ENCODE measurements at regions not wholly inside any gene's neighbourhood (a gene's known extent, or its start where the extent isn't known, plus 50 kb on each side); places are given as distances from the start of the nearest gene placed in this dataset.

- ChIA-PET CTCF (interaction anchor here (0.6 kb wide), 1 partner anchor 10 kb away, joined by 3 read pairs; no protein-coding TSS in a partner anchor), POLR2A (ENCODE audit: low non-redundant PET) (no interaction called here)
- DNase-seq (ENCODE audit: low spot score) = no peak
- TF ChIP-seq, protein P1, sequence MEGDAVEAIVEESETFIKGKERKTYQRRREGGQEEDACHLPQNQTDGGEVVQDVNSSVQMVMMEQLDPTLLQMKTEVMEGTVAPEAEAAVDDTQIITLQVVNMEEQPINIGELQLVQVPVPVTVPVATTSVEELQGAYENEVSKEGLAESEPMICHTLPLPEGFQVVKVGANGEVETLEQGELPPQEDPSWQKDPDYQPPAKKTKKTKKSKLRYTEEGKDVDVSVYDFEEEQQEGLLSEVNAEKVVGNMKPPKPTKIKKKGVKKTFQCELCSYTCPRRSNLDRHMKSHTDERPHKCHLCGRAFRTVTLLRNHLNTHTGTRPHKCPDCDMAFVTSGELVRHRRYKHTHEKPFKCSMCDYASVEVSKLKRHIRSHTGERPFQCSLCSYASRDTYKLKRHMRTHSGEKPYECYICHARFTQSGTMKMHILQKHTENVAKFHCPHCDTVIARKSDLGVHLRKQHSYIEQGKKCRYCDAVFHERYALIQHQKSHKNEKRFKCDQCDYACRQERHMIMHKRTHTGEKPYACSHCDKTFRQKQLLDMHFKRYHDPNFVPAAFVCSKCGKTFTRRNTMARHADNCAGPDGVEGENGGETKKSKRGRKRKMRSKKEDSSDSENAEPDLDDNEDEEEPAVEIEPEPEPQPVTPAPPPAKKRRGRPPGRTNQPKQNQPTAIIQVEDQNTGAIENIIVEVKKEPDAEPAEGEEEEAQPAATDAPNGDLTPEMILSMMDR (conservative IDR thresholded peaks at IDR 0.05; ENCODE audit: low read depth) = no peak
- no peak overlapping the region for H3K27ac ChIP-seq
Measured at GRCh38 chr1:24995661-24996060, 65.6 kb upstream of the RUNX3 start.

DNA sequence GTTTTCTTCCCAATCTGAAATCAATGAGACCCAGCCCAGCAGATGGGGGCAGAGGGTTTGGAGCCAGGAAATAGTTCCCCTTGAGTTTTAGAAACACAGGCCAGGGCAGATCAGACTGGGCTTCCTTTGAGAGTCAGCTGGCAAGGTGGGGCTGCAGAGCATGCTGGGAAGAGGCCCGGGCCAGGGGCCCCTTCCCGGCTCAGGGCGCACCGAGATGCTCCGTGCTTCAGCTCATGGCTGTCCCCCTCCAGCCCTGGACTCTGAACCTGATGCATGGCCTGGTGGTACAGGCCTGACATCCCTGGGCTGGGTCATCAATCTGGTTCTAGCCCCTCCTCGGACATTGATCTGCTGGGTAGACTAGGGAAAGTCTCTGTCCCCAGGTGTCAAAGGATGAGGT lies 65.1 kb upstream of the RUNX3 start:
- CTCF ChIA-PET = interaction anchor here (0.6 kb wide), 2 partner anchors 9 to 216 kb away, joined by 3 read pairs; no protein-coding TSS in a partner anchor
- DNase-seq (ENCODE audit: low spot score) = no peak
- no peak overlapping the region for H3K27ac ChIP-seq
- POLR2A ChIA-PET (ENCODE audit: low non-redundant PET) = no interaction called here
- TF ChIP-seq, protein P1 (conservative IDR thresholded peaks at IDR 0.05; ENCODE audit: low read depth) = no peak

- ChIA-PET CTCF (interaction anchor here (0.5 to 0.7 kb wide), 3 partner anchors 13 to 843 kb away, joined by 3 to 5 read pairs (median 3); no protein-coding TSS in a partner anchor), POLR2A (ENCODE audit: low non-redundant PET) (no interaction called here)
- TF ChIP-seq, protein P1 (conservative IDR thresholded peaks at IDR 0.05; ENCODE audit: low read depth) = no peak
- DNase-seq (ENCODE audit: low spot score) = no peak
- H3K27ac ChIP-seq = no peak overlapping the region
Measured at GRCh38 chr1:24993871-24994580, 64.0 kb upstream of the RUNX3 start.

GRCh38 chr1:24992761-24993211 lies 62.7 kb upstream of the RUNX3 start:
- ChIA-PET POLR2A (ENCODE audit: low non-redundant PET) (no interaction called here), CTCF (interaction anchor here (0.6 kb wide), 1 partner anchor 8 kb away, joined by 5 read pairs; no protein-coding TSS in a partner anchor)
- TF ChIP-seq, protein P1 (conservative IDR thresholded peaks at IDR 0.05; ENCODE audit: low read depth) = no peak
- no peak overlapping the region for H3K27ac ChIP-seq
- DNase-seq (ENCODE audit: low spot score) = no peak

DNA sequence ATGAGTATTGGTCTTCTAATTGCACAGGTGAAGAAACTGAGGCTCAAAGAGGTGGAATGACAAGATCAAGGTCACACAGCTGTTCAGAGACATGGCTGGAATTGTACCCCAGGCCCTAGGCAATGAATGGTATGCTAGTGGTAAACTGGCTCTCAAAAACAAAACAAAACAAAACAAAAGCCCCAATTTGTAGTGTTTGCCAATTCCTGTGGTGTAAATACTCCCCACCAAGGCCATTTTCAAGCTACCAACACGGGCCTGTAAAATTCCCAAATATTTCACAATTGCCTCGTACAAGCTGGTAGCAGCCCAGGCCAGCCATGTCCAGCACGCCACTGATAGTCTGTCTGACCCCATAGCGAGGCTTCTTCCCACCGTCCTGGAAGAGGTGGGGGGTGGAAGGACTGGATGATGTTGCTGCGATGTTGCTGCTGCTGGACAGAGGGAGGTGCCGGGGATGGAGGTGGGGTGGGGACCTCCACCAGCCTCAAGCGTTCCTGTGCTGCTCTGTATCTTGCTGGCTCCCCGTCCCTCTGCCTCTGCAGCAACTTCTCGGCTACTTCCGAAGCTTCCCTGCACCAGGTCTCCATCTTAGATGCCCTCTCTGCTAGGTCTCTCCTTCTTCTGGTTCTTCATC lies 62.2 kb upstream of the RUNX3 start:
- H3K27ac ChIP-seq = no peak overlapping the region
- no peak for DNase-seq (ENCODE audit: low spot score)
- ChIA-PET POLR2A (ENCODE audit: low non-redundant PET) (no interaction called here), CTCF (no interaction called here)
- TF ChIP-seq, protein P1 (conservative IDR thresholded peaks at IDR 0.05; ENCODE audit: low read depth) = no peak

DNA sequence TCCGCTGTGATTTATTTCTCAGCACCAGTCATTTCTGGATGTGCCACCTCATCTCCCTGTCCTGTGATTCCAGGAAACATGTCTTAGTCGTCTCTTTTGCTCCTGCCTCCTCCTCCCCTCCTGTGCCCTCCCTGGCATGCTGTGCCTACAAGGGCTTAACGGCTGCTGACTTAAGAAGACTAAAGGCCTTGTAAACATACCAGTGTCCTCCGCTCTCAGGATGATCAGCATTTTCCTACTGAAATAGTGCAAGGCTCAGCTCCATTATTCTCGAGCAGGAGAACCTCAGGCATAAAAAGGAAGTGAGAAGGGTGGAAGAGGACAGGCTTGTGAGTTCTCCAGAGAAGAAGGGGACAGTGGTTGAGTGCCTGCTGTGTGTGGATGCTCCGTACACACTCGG lies 61.6 kb upstream of the RUNX3 start:
- ChIA-PET POLR2A (ENCODE audit: low non-redundant PET) (no interaction called here), CTCF (interaction anchor here (0.6 kb wide), 1 partner anchor 89 kb away, joined by 3 read pairs; no protein-coding TSS in a partner anchor)
- no peak overlapping the region for H3K27ac ChIP-seq
- DNase-seq (ENCODE audit: low spot score) = no peak
- TF ChIP-seq, protein P1 (conservative IDR thresholded peaks at IDR 0.05; ENCODE audit: low read depth) = no peak

Measured in RWPE1 (cell line).